ENCODE measurements at regions not wholly inside any gene's neighbourhood (a gene's known extent, or its start where the extent isn't known, plus 50 kb on each side); places are given as distances from the start of the nearest gene placed in this dataset.

DNA sequence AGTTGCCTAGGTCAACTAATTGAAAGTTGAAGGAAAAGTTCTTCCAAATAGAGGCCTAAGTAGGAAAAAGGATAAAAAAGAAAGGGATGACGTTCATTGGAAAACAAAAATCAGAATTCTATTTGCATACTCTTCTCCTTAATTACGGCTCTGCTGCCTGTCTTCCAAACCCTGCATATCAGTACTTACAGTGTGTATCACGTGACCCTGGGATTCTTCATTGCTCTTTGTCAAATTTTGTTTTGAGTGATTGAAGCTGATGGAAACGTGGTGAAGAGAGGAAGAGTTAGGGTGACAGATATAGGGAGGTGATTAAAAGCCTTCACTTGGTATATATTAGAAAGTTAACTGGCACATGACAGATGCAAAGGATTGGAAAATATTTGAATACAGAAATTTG, 97.9 kb downstream of the ZNF92 start:
- H3K9me2 ChIP-seq (ENCODE audit: low read depth, low read length): no peaks in the 10 kb centered on the region
- H3K4me3 ChIP-seq (ENCODE audit: low read depth, low read length, poor library complexity, severe bottlenecking): no peak overlapping the region
- H2AFZ ChIP-seq (ENCODE audit: low read length): no peak overlapping the region
- peaks cover 29% of the 10 kb centered on the region for H3K9me3 ChIP-seq (ENCODE audit: low read length)
- H3K27me3 ChIP-seq (ENCODE audit: insufficient read depth, low read length): no peaks in the 10 kb centered on the region
- H3K4me1 ChIP-seq (ENCODE audit: insufficient read depth, low read length, severe bottlenecking): peaks cover 43% of the 10 kb centered on the region
- H3K79me2 ChIP-seq (ENCODE audit: insufficient read depth, low read length): no peaks in the 10 kb centered on the region
- no peaks in the 10 kb centered on the region for H4K20me1 ChIP-seq (ENCODE audit: insufficient read depth, low read length)
- H3K9ac ChIP-seq (ENCODE audit: low read length): no peak overlapping the region
- no peak overlapping the region for H3K27ac ChIP-seq (ENCODE audit: low read depth, low read length, poor library complexity, severe bottlenecking)
- no peak overlapping the region for H3K4me2 ChIP-seq (ENCODE audit: low read length)
- peaks cover 17% of the 10 kb centered on the region for H3K36me3 ChIP-seq (ENCODE audit: insufficient read depth, low read length)
- TF ChIP-seq, protein P1, sequence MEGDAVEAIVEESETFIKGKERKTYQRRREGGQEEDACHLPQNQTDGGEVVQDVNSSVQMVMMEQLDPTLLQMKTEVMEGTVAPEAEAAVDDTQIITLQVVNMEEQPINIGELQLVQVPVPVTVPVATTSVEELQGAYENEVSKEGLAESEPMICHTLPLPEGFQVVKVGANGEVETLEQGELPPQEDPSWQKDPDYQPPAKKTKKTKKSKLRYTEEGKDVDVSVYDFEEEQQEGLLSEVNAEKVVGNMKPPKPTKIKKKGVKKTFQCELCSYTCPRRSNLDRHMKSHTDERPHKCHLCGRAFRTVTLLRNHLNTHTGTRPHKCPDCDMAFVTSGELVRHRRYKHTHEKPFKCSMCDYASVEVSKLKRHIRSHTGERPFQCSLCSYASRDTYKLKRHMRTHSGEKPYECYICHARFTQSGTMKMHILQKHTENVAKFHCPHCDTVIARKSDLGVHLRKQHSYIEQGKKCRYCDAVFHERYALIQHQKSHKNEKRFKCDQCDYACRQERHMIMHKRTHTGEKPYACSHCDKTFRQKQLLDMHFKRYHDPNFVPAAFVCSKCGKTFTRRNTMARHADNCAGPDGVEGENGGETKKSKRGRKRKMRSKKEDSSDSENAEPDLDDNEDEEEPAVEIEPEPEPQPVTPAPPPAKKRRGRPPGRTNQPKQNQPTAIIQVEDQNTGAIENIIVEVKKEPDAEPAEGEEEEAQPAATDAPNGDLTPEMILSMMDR (IDR thresholded peaks at IDR 0.05; ENCODE audit: low read length): no peak
- no peak for TF ChIP-seq EZH2 (IDR thresholded peaks at IDR 0.05; ENCODE audit: borderline replicate concordance, low read length)
- H3F3A ChIP-seq (ENCODE audit: insufficient read depth, low read length): no peaks in the 10 kb centered on the region

DNA sequence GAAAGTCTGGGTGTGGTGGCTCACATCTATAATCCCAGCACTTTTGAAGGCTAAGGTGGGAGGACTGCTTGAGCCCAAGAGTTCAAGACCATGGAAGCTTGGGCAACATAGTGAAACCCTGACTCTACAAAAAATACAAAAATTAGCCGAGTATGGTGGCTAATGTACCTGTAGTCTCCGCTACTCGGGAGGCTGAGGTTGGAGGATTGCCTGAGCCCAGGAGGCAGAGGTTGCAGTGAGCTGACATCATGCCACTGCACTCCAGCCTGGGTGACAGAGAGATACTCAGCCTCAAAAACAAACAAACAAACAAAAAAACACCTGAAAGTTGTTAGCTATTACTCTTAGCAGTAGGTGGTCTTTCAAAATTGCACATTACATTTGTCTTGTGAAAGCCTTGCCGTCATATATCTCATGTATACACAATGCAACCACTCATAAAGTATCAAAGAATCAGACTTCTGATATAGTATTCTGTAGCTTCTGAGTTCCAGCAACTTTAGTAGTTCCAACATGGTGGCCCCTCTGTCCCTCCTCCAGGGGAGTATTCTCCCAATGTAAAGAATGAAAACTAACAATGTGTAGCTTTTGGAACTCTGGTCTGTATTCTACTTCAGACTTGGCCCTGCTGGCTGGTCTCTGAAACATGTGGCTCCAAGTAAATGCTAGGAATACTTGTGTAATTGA, 101.5 kb downstream of the ZNF92 start:
- Histone ChIP-seq H3F3A (ENCODE audit: insufficient read depth, low read length) (no peaks in the 10 kb centered on the region), H3K4me2 (ENCODE audit: low read length) (peak overlapping the region; percentile 23), H3K79me2 (ENCODE audit: insufficient read depth, low read length) (no peaks in the 10 kb centered on the region), H3K27ac (ENCODE audit: low read depth, low read length, poor library complexity, severe bottlenecking) (peak overlapping the region; percentile 98), H4K20me1 (ENCODE audit: insufficient read depth, low read length) (no peaks in the 10 kb centered on the region), H3K4me3 (ENCODE audit: low read depth, low read length, poor library complexity, severe bottlenecking) (peak overlapping the region; percentile 12), H3K36me3 (ENCODE audit: insufficient read depth, low read length) (peaks cover 53% of the 10 kb centered on the region), H2AFZ (ENCODE audit: low read length) (no peak overlapping the region), H3K9me2 (ENCODE audit: low read depth, low read length) (no peaks in the 10 kb centered on the region), H3K27me3 (ENCODE audit: insufficient read depth, low read length) (no peaks in the 10 kb centered on the region), H3K9ac (ENCODE audit: low read length) (peak overlapping the region; percentile 45), H3K9me3 (ENCODE audit: low read length) (peaks cover 56% of the 10 kb centered on the region), H3K4me1 (ENCODE audit: insufficient read depth, low read length, severe bottlenecking) (peaks cover 46% of the 10 kb centered on the region)
- TF ChIP-seq, protein P1 (IDR thresholded peaks at IDR 0.05; ENCODE audit: low read length): no peak
- no peak for TF ChIP-seq EZH2 (IDR thresholded peaks at IDR 0.05; ENCODE audit: borderline replicate concordance, low read length)

DNA sequence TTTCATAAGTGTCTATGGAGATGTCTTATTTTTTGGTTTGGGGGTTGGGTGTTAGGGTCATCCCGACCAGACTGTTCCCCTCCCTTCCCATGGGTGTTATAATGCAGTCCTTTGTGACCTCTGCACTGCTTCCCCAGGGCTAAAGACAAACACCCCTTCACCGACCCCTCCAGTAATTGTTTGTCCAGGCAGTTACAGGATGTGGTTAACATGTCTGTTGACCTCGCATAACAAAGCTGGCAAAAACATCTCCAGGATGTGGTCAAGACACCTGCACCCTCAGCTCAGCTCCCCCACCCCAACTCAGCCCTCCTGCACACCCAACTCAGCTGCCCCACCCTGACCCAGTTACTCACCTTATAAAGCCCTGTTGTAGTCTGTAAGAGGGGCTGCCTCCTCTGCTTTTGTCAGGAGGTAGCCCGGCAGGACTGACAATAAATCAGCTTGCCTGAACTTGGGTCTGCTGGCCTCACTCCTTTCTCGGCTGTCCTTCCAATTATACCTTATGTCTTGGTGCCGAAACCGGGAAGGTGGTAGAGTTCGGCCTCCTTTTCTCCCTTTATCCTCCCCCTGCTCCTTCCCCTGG, 102.2 kb downstream of the ZNF92 start:
- Histone ChIP-seq H3K4me1 (ENCODE audit: insufficient read depth, low read length, severe bottlenecking) (peaks cover 43% of the 10 kb centered on the region), H2AFZ (ENCODE audit: low read length) (no peak overlapping the region), H3K27me3 (ENCODE audit: insufficient read depth, low read length) (no peaks in the 10 kb centered on the region), H4K20me1 (ENCODE audit: insufficient read depth, low read length) (no peaks in the 10 kb centered on the region), H3K9me3 (ENCODE audit: low read length) (peaks cover 56% of the 10 kb centered on the region), H3K36me3 (ENCODE audit: insufficient read depth, low read length) (peaks cover 59% of the 10 kb centered on the region), H3K27ac (ENCODE audit: low read depth, low read length, poor library complexity, severe bottlenecking) (peak overlapping the region; percentile 98), H3K79me2 (ENCODE audit: insufficient read depth, low read length) (no peaks in the 10 kb centered on the region), H3K4me2 (ENCODE audit: low read length) (peak overlapping the region; percentile 52), H3K9me2 (ENCODE audit: low read depth, low read length) (no peaks in the 10 kb centered on the region), H3K4me3 (ENCODE audit: low read depth, low read length, poor library complexity, severe bottlenecking) (peak overlapping the region; percentile 50), H3K9ac (ENCODE audit: low read length) (peak overlapping the region; percentile 64), H3F3A (ENCODE audit: insufficient read depth, low read length) (no peaks in the 10 kb centered on the region)
- TF ChIP-seq EZH2 (IDR thresholded peaks at IDR 0.05; ENCODE audit: borderline replicate concordance, low read length): no peak
- TF ChIP-seq, protein P1 (IDR thresholded peaks at IDR 0.05; ENCODE audit: low read length): no peak
